ENCODE measurements at regions not wholly inside any gene's neighbourhood (a gene's known extent, or its start where the extent isn't known, plus 50 kb on each side); places are given as distances from the start of the nearest gene placed in this dataset.
"Not testable (repeated sequence)": the region's sequence is repeated elsewhere in the genome, so short reads cannot be mapped to it uniquely, and the experiment has no call there.

GRCh38 chr5:92364986-92365550 is 982.0 kb upstream of the ARRDC3 start:
- no peak for DNase-seq (ENCODE audit: low read depth in 2 of 2)

GRCh38 chr5:92353107-92354030 is 970.3 kb upstream of the ARRDC3 start:
- no peak for DNase-seq (ENCODE audit: low read depth in 2 of 2)

- no peak for DNase-seq (ENCODE audit: low read depth in 2 of 2)
These were observed 954.7 kb upstream of the ARRDC3 start for GRCh38 chr5:92337772-92338234.

- no peak for DNase-seq (ENCODE audit: low read depth in 2 of 2)
These were observed 948.9 kb upstream of the ARRDC3 start for GRCh38 chr5:92332039-92332438.

GRCh38 chr5:92330365-92330764 is 947.2 kb upstream of the ARRDC3 start:
- no peak for DNase-seq (ENCODE audit: low read depth in 2 of 2)

GRCh38 chr5:92329759-92330158 is 946.6 kb upstream of the ARRDC3 start:
- no peak for DNase-seq (ENCODE audit: low read depth in 2 of 2)

GRCh38 chr5:92328584-92329259 is 945.6 kb upstream of the ARRDC3 start:
- DNase-seq (ENCODE audit: low read depth in 2 of 2), result no peak

GRCh38 chr5:92320446-92320845 is 937.3 kb upstream of the ARRDC3 start:
- no peak for DNase-seq (ENCODE audit: low read depth in 2 of 2)

- DNase-seq (ENCODE audit: low read depth in 2 of 2), result no peak
These were observed 930.3 kb upstream of the ARRDC3 start for GRCh38 chr5:92313385-92313784.

GRCh38 chr5:92309336-92309991 is 926.3 kb upstream of the ARRDC3 start:
- peak; percentile 23 to 38 for DNase-seq (ENCODE audit: low read depth in 2 of 2)

GRCh38 chr5:92308679-92309078 is 925.6 kb upstream of the ARRDC3 start:
- no peak for DNase-seq (ENCODE audit: low read depth in 2 of 2)

GRCh38 chr5:92302356-92302755 is 919.2 kb upstream of the ARRDC3 start:
- DNase-seq (ENCODE audit: low read depth in 2 of 2), result not testable (repeated sequence)

GRCh38 chr5:92283521-92283920 is 900.4 kb upstream of the ARRDC3 start:
- DNase-seq (ENCODE audit: low read depth in 2 of 2), result no peak

GRCh38 chr5:92271750-92272149 is 888.6 kb upstream of the ARRDC3 start:
- not testable (repeated sequence) for DNase-seq (ENCODE audit: low read depth in 2 of 2)

GRCh38 chr5:92268343-92268742 is 885.2 kb upstream of the ARRDC3 start:
- DNase-seq (ENCODE audit: low read depth in 2 of 2), result no peak

GRCh38 chr5:92267830-92268229 is 884.7 kb upstream of the ARRDC3 start:
- no peak for DNase-seq (ENCODE audit: low read depth in 2 of 2)

GRCh38 chr5:92265804-92266203 is 882.7 kb upstream of the ARRDC3 start:
- no peak for DNase-seq (ENCODE audit: low read depth in 2 of 2)

- DNase-seq (ENCODE audit: low read depth in 2 of 2), result not testable (repeated sequence)
These were observed 872.5 kb upstream of the ARRDC3 start for GRCh38 chr5:92255605-92256004.

- DNase-seq (ENCODE audit: low read depth in 2 of 2), result no peak
These were observed 865.4 kb upstream of the ARRDC3 start for GRCh38 chr5:92248518-92248917.

- DNase-seq (ENCODE audit: low read depth in 2 of 2), result no peak
These were observed 859.1 kb upstream of the ARRDC3 start for GRCh38 chr5:92242170-92242569.

GRCh38 chr5:92237896-92238295 is 854.8 kb upstream of the ARRDC3 start:
- DNase-seq (ENCODE audit: low read depth in 2 of 2), result no peak

- no peak for DNase-seq (ENCODE audit: low read depth in 2 of 2)
These were observed 839.3 kb upstream of the ARRDC3 start for GRCh38 chr5:92222449-92222848.
